ENCODE measurements at regions not wholly inside any gene's neighbourhood (a gene's known extent, or its start where the extent isn't known, plus 50 kb on each side); places are given as distances from the start of the nearest gene placed in this dataset.
"Not testable (repeated sequence)": the region's sequence is repeated elsewhere in the genome, so short reads cannot be mapped to it uniquely, and the experiment has no call there.

DNA sequence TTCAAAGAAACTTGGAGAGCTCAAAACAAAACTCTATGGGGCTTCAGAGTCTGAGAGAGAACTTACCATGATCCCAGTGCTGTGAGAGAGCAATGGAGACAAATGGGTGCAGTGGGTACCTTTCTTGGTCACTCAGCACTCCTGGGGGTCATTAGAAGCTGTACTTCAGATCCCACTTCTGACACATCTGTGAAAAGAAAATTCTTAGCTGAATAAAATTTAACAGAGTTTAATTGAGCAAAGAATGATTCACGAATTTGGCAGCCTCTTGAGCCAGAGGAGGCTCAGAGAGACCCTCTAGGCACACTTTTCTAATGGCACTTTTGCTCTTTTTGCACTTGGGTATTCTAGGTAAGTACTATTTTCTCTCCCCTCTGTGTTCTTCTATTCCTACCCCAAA lies 96.8 kb upstream of the SYT10 start:
- TF ChIP-seq, protein P1, sequence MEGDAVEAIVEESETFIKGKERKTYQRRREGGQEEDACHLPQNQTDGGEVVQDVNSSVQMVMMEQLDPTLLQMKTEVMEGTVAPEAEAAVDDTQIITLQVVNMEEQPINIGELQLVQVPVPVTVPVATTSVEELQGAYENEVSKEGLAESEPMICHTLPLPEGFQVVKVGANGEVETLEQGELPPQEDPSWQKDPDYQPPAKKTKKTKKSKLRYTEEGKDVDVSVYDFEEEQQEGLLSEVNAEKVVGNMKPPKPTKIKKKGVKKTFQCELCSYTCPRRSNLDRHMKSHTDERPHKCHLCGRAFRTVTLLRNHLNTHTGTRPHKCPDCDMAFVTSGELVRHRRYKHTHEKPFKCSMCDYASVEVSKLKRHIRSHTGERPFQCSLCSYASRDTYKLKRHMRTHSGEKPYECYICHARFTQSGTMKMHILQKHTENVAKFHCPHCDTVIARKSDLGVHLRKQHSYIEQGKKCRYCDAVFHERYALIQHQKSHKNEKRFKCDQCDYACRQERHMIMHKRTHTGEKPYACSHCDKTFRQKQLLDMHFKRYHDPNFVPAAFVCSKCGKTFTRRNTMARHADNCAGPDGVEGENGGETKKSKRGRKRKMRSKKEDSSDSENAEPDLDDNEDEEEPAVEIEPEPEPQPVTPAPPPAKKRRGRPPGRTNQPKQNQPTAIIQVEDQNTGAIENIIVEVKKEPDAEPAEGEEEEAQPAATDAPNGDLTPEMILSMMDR (IDR thresholded peaks at IDR 0.05; ENCODE audit: control insufficient read depth, extremely low read depth, insufficient read depth), result no peak
- DNase-seq (ENCODE audit: low read depth), result no peak
- H3K4me3 ChIP-seq (ENCODE audit: low read depth, low read length), result no peak overlapping the region

DNA sequence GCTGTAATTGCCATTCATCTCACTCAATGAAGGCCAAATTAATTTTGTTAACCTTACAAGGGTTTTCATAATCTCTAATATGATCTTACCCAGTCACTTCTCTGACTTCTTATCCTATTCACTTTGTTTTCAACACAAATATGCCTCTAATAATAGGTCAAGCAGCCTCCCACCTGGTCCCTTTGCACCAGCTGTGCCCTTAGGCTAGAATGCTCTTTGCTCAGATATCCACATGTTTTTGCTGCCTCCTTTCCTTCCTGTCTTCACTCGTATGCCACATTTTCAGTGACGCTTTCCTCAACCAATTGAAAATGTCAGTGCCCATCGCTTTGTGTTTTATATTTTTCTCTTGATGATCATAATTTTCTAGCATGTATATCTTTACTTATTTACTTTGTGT lies 106.4 kb upstream of the SYT10 start:
- TF ChIP-seq, protein P1 (IDR thresholded peaks at IDR 0.05; ENCODE audit: control insufficient read depth, extremely low read depth, insufficient read depth), result no peak
- DNase-seq (ENCODE audit: low read depth), result no peak
- no peak overlapping the region for H3K4me3 ChIP-seq (ENCODE audit: low read depth, low read length)

- DNase-seq (ENCODE audit: low read depth), result no peak
- TF ChIP-seq, protein P1 (IDR thresholded peaks at IDR 0.05; ENCODE audit: control insufficient read depth, extremely low read depth, insufficient read depth), result no peak
- no peak overlapping the region for H3K4me3 ChIP-seq (ENCODE audit: low read depth, low read length)
Observed at GRCh38 chr12:33547084-33547483, 107.5 kb upstream of the SYT10 start.

DNA sequence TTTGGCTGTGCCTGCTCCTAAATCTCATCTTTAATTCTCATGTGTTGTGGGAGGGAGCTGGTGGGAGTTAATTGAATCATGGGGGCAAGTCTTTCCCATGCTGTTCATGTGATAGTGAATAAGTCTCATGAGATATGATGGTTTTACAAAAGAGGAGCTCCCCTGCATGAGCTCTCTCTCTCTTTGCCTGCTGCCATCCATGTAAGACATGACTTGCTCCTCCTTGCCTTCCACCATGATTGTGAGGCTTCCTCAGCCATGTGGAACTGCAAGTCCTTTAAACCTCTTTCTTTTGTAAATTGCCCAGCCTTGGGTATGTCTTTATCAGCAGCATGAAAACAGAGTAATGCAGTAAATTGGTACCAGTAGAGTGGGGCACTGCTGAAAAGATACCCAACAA lies 110.6 kb upstream of the SYT10 start:
- DNase-seq (ENCODE audit: low read depth), result not testable (repeated sequence)

DNA sequence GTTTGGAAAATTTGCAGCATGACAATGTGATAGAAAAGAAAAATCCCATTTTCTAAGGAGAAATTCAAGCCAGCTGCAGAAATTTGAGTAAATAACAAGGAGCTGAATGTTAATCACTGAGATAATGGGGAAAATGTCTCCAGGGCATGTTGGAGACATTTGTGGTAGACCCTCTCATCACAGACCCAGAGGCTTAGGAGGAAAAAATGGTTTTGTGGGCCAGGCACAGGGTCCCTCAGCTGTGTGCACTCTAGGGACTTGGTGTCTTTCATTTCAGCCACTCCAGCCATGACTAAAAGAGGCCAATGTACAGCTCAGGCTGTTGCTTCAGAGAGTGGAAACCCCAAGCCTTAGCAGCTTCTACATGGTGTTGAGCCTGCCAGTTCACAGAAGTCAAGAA lies 111.4 kb upstream of the SYT10 start:
- TF ChIP-seq, protein P1 (IDR thresholded peaks at IDR 0.05; ENCODE audit: control insufficient read depth, extremely low read depth, insufficient read depth), result no peak
- no peak overlapping the region for H3K4me3 ChIP-seq (ENCODE audit: low read depth, low read length)
- no peak for DNase-seq (ENCODE audit: low read depth)

More for the DNA sequence above, 110.6 kb upstream of the SYT10 start:
- not testable (repeated sequence) for H3K4me3 ChIP-seq (ENCODE audit: low read depth, low read length)

DNA sequence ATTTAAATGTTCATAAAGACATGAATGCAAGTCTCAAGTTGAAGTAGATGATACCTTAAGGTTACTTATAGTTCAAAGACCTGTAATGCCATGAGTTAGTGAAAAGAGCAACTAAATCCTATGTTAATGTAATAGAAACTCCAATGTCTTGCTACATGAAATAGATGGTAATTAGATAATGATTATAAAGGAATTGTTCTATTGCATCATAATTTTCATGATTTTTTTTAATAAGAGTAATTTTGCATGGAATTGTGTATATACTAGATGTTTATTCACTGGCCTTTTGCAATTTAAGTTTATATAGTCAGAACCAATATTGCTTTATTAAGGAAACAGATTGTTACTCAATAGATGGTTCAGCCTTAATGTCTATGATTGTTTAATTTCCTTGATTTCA lies 115.5 kb upstream of the SYT10 start:
- no peak overlapping the region for H3K4me3 ChIP-seq (ENCODE audit: low read depth, low read length)
- TF ChIP-seq, protein P1 (IDR thresholded peaks at IDR 0.05; ENCODE audit: control insufficient read depth, extremely low read depth, insufficient read depth), result no peak
- no peak for DNase-seq (ENCODE audit: low read depth)

DNA sequence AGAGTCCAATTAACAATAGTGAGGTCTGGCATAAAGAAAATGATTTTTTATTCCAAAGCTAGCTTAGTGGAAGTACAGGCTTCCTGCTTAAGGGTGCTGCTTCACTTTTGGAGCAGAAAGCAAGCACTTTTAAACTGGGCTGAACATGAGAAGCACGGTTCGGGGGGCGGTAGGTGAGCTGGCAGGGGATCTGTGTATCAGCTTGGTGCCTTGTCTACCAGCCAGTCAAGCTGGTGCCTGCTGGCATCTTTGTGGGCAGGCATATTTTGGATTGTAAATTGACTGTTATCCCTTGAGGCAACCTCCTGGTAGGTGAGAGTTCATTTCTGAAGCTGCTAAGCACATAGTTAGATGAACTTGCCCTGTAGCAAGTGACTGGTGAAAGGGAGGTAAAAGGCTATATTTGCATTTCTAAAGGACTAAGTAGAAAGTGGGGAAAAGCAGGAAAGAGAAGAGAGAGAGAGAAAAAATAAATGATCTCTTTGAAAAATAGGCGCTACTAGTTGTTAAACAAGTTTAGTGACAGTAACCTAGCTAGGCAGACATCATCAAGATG lies 121.1 kb upstream of the SYT10 start:
- TF ChIP-seq, protein P1 (IDR thresholded peaks at IDR 0.05; ENCODE audit: control insufficient read depth, extremely low read depth, insufficient read depth), result no peak
- no peak overlapping the region for H3K4me3 ChIP-seq (ENCODE audit: low read depth, low read length)
- no peak for DNase-seq (ENCODE audit: low read depth)

Measured in LNCaP clone FGC (cell line).